ENCODE measurements at regions not wholly inside any gene's neighbourhood (a gene's known extent, or its start where the extent isn't known, plus 50 kb on each side); places are given as distances from the start of the nearest gene placed in this dataset.

- no peaks in the 10 kb centered on the region for H3K36me3 Mint-ChIP-seq (ENCODE audit: low read depth)
- DNase-seq (no peak), ATAC-seq (ENCODE audit: low read depth) (no peak)
- no peaks in the 10 kb centered on the region for H3K27me3 Mint-ChIP-seq
- no peak overlapping the region for H3K4me3 Mint-ChIP-seq
- intact Hi-C loops (cut with micrococcal nuclease) = no loop called here
- POLR2A ChIA-PET = no interaction called here
- CTCF ChIA-PET = no interaction called here
- H3K9me3 Mint-ChIP-seq = no peaks in the 10 kb centered on the region
- no peak overlapping the region for H3K27ac Mint-ChIP-seq
- no peak for TF ChIP-seq CTCF (IDR thresholded peaks at IDR 0.05)
- H3K4me1 Mint-ChIP-seq = no peaks in the 10 kb centered on the region
These were observed 253.7 kb downstream of the MSRB3 start for GRCh38 chr12:65532162-65532561.

- Mint-ChIP-seq H3K4me1 (no peaks in the 10 kb centered on the region), H3K4me3 (no peak overlapping the region), H3K36me3 (ENCODE audit: low read depth) (no peaks in the 10 kb centered on the region), H3K27ac (no peak overlapping the region), H3K27me3 (no peaks in the 10 kb centered on the region), H3K9me3 (no peaks in the 10 kb centered on the region)
- DNase-seq (no peak), ATAC-seq (ENCODE audit: low read depth) (no peak)
- ChIA-PET POLR2A (no interaction called here), CTCF (no interaction called here)
- intact Hi-C loops (cut with micrococcal nuclease) = no loop called here
- no peak for TF ChIP-seq CTCF (IDR thresholded peaks at IDR 0.05)
These were observed 254.3 kb downstream of the MSRB3 start for GRCh38 chr12:65532764-65533163.

GRCh38 chr12:65533177-65533883, 254.8 kb downstream of the MSRB3 start:
- TF ChIP-seq CTCF (IDR thresholded peaks at IDR 0.05) = no peak
- ChIA-PET POLR2A (no interaction called here), CTCF (no interaction called here)
- H3K27me3 Mint-ChIP-seq = no peaks in the 10 kb centered on the region
- H3K9me3 Mint-ChIP-seq = no peaks in the 10 kb centered on the region
- H3K27ac Mint-ChIP-seq = no peak overlapping the region
- intact Hi-C loops (cut with micrococcal nuclease) = no loop called here
- no peak overlapping the region for H3K4me3 Mint-ChIP-seq
- H3K4me1 Mint-ChIP-seq = no peaks in the 10 kb centered on the region
- H3K36me3 Mint-ChIP-seq (ENCODE audit: low read depth) = no peaks in the 10 kb centered on the region
- no peak for ATAC-seq (ENCODE audit: low read depth)
- DNase-seq = no peak

- Mint-ChIP-seq H3K4me1 (no peaks in the 10 kb centered on the region), H3K27ac (no peak overlapping the region), H3K27me3 (no peaks in the 10 kb centered on the region), H3K9me3 (peaks cover 5% of the 10 kb centered on the region), H3K4me3 (no peak overlapping the region), H3K36me3 (ENCODE audit: low read depth) (no peaks in the 10 kb centered on the region)
- POLR2A ChIA-PET = no interaction called here
- no peak for ATAC-seq (ENCODE audit: low read depth)
- DNase-seq = no peak
- CTCF ChIA-PET = no interaction called here
- no peak for TF ChIP-seq CTCF (IDR thresholded peaks at IDR 0.05)
- intact Hi-C loops (cut with micrococcal nuclease) = no loop called here
These were observed 255.9 kb downstream of the MSRB3 start for GRCh38 chr12:65534238-65534841.

- Mint-ChIP-seq H3K4me1 (no peaks in the 10 kb centered on the region), H3K36me3 (ENCODE audit: low read depth) (no peaks in the 10 kb centered on the region), H3K27me3 (no peaks in the 10 kb centered on the region), H3K4me3 (no peak overlapping the region), H3K9me3 (peaks cover 12% of the 10 kb centered on the region), H3K27ac (no peak overlapping the region)
- no peak for TF ChIP-seq CTCF (IDR thresholded peaks at IDR 0.05)
- ChIA-PET CTCF (no interaction called here), POLR2A (no interaction called here)
- intact Hi-C loops (cut with micrococcal nuclease) = no loop called here
- ATAC-seq (ENCODE audit: low read depth) (no peak), DNase-seq (no peak)
These were observed 257.5 kb downstream of the MSRB3 start for GRCh38 chr12:65535946-65536345.
